ENCODE measurements at regions not wholly inside any gene's neighbourhood (a gene's known extent, or its start where the extent isn't known, plus 50 kb on each side); places are given as distances from the start of the nearest gene placed in this dataset.
"Not testable (repeated sequence)": the region's sequence is repeated elsewhere in the genome, so short reads cannot be mapped to it uniquely, and the experiment has no call there.

- in situ Hi-C loops (cut with HindIII; ENCODE audit: low sequenced_read_pairs) = no loop called here
Measured at GRCh38 chr7:35971133-35971891, 170.5 kb downstream of the SEPTIN7 start.

GRCh38 chr7:35975851-35976454 is 175.1 kb downstream of the SEPTIN7 start:
- peak; percentile 73 for DNase-seq (ENCODE audit: low read depth)
- peak; percentile 84 for TF ChIP-seq CTCF (IDR thresholded peaks at IDR 0.05; ENCODE audit: low read depth, low read length, missing control alignments)
- in situ Hi-C loops (cut with HindIII; ENCODE audit: low sequenced_read_pairs) = no loop called here
- no peak overlapping the region for H3K4me3 ChIP-seq (ENCODE audit: low read depth, low read length)

More at GRCh38 chr7:35971133-35971891, 170.5 kb downstream of the SEPTIN7 start:
- TF ChIP-seq CTCF (IDR thresholded peaks at IDR 0.05; ENCODE audit: low read depth, low read length, missing control alignments) = no peak
- DNase-seq (ENCODE audit: low read depth) = no peak
- no peak overlapping the region for H3K4me3 ChIP-seq (ENCODE audit: low read depth, low read length)

GRCh38 chr7:35978816-35979640 is 174.0 kb upstream of the EEPD1 start:
- DNase-seq (ENCODE audit: low read depth); in situ Hi-C loops (cut with HindIII; ENCODE audit: low sequenced_read_pairs); H3K4me3 ChIP-seq (ENCODE audit: low read depth, low read length): not testable (repeated sequence)

GRCh38 chr7:35982600-35982999 is 170.5 kb upstream of the EEPD1 start:
- no peak for TF ChIP-seq CTCF (IDR thresholded peaks at IDR 0.05; ENCODE audit: low read depth, low read length, missing control alignments)
- in situ Hi-C loops (cut with HindIII; ENCODE audit: low sequenced_read_pairs) = loop anchor here (5.0 kb wide), 1 partner anchor 320 kb away; no protein-coding TSS in a partner anchor
- DNase-seq (ENCODE audit: low read depth) = no peak
- H3K4me3 ChIP-seq (ENCODE audit: low read depth, low read length) = no peak overlapping the region

- in situ Hi-C loops (cut with HindIII; ENCODE audit: low sequenced_read_pairs) = loop anchor here (5.0 kb wide), 1 partner anchor 319 kb away; no protein-coding TSS in a partner anchor
- H3K4me3 ChIP-seq (ENCODE audit: low read depth, low read length) = no peak overlapping the region
- no peak for TF ChIP-seq CTCF (IDR thresholded peaks at IDR 0.05; ENCODE audit: low read depth, low read length, missing control alignments)
- no peak for DNase-seq (ENCODE audit: low read depth)
Measured at GRCh38 chr7:35983626-35984025, 169.4 kb upstream of the EEPD1 start.

GRCh38 chr7:35985126-35985754 is 167.8 kb upstream of the EEPD1 start:
- in situ Hi-C loops (cut with HindIII; ENCODE audit: low sequenced_read_pairs) = no loop called here
- peak; percentile 45 for DNase-seq (ENCODE audit: low read depth)
- TF ChIP-seq CTCF (IDR thresholded peaks at IDR 0.05; ENCODE audit: low read depth, low read length, missing control alignments) = peak; percentile 96
- H3K4me3 ChIP-seq (ENCODE audit: low read depth, low read length) = no peak overlapping the region
